ENCODE measurements at regions not wholly inside any gene's neighbourhood (a gene's known extent, or its start where the extent isn't known, plus 50 kb on each side); places are given as distances from the start of the nearest gene placed in this dataset.

- Mint-ChIP-seq H3K36me3 (no peaks in the 10 kb centered on the region), H3K9me3 (no peaks in the 10 kb centered on the region), H3K27ac (no peak overlapping the region), H3K4me3 (no peak overlapping the region), H3K27me3 (ENCODE audit: low read depth in 2 of 2) (peaks cover 0 to 8% of the 10 kb centered on the region in 2 donors), H3K4me1 (no peaks in the 10 kb centered on the region)
- Histone ChIP-seq H3K27ac (ENCODE audit: low read length) (no peak overlapping the region), H3K4me3 (ENCODE audit: low read length) (no peak overlapping the region), H3K27me3 (ENCODE audit: control insufficient read depth, insufficient read depth, low read length) (peaks cover 2% of the 10 kb centered on the region), H3K4me1 (ENCODE audit: control insufficient read depth, insufficient read depth, low read length) (no peaks in the 10 kb centered on the region), H3K36me3 (ENCODE audit: control insufficient read depth, insufficient read depth, low read length) (no peaks in the 10 kb centered on the region), H3K9me3 (ENCODE audit: control insufficient read depth, insufficient read depth, low read length) (no peaks in the 10 kb centered on the region)
- no peak for ATAC-seq
- intact Hi-C loops (cut with micrococcal nuclease), result no loop called here
- WGBS (ENCODE audit: insufficient coverage), result 85% methylated on average over 9 of the region's 9 CpGs
- no peak for DNase-seq
- TF ChIP-seq CTCF (IDR thresholded peaks at IDR 0.05), result no peak
Measured at GRCh38 chr4:183808097-183808456, 97.0 kb upstream of the STOX2 start.

- Mint-ChIP-seq H3K9me3 (no peaks in the 10 kb centered on the region), H3K27ac (no peak overlapping the region), H3K36me3 (no peaks in the 10 kb centered on the region), H3K27me3 (ENCODE audit: low read depth in 2 of 2) (peaks cover 0 to 18% of the 10 kb centered on the region in 2 donors), H3K4me1 (no peaks in the 10 kb centered on the region), H3K4me3 (no peak overlapping the region)
- WGBS (ENCODE audit: insufficient coverage), result 71% methylated on average over 1 of the region's 1 CpG
- DNase-seq (no peak), ATAC-seq (no peak)
- Histone ChIP-seq H3K36me3 (ENCODE audit: control insufficient read depth, insufficient read depth, low read length) (no peaks in the 10 kb centered on the region), H3K27ac (ENCODE audit: low read length) (no peak overlapping the region), H3K4me3 (ENCODE audit: low read length) (no peak overlapping the region), H3K4me1 (ENCODE audit: control insufficient read depth, insufficient read depth, low read length) (no peaks in the 10 kb centered on the region), H3K9me3 (ENCODE audit: control insufficient read depth, insufficient read depth, low read length) (no peaks in the 10 kb centered on the region), H3K27me3 (ENCODE audit: control insufficient read depth, insufficient read depth, low read length) (no peaks in the 10 kb centered on the region)
- intact Hi-C loops (cut with micrococcal nuclease), result no loop called here
- no peak for TF ChIP-seq CTCF (IDR thresholded peaks at IDR 0.05)
Measured at GRCh38 chr4:183812567-183812966, 92.5 kb upstream of the STOX2 start.

GRCh38 chr4:183814461-183814860 is 90.6 kb upstream of the STOX2 start:
- H3K9me3 Mint-ChIP-seq, result no peaks in the 10 kb centered on the region
- H3K27ac ChIP-seq (ENCODE audit: low read length), result no peak overlapping the region
- DNase-seq (no peak), ATAC-seq (no peak)
- H3K27me3 ChIP-seq (ENCODE audit: control insufficient read depth, insufficient read depth, low read length), result no peaks in the 10 kb centered on the region
- H3K27ac Mint-ChIP-seq, result no peak overlapping the region
- H3K36me3 Mint-ChIP-seq, result no peaks in the 10 kb centered on the region
- H3K4me3 Mint-ChIP-seq, result no peak overlapping the region
- intact Hi-C loops (cut with micrococcal nuclease), result no loop called here
- no peaks in the 10 kb centered on the region for H3K4me1 Mint-ChIP-seq
- no peaks in the 10 kb centered on the region for H3K4me1 ChIP-seq (ENCODE audit: control insufficient read depth, insufficient read depth, low read length)
- no peaks in the 10 kb centered on the region for H3K36me3 ChIP-seq (ENCODE audit: control insufficient read depth, insufficient read depth, low read length)
- WGBS (ENCODE audit: insufficient coverage), result 83% methylated on average over 4 of the region's 5 CpGs
- no peak for TF ChIP-seq CTCF (IDR thresholded peaks at IDR 0.05)
- H3K9me3 ChIP-seq (ENCODE audit: control insufficient read depth, insufficient read depth, low read length), result no peaks in the 10 kb centered on the region
- no peak overlapping the region for H3K4me3 ChIP-seq (ENCODE audit: low read length)
- peaks cover 0 to 10% of the 10 kb centered on the region in 2 donors for H3K27me3 Mint-ChIP-seq (ENCODE audit: low read depth in 2 of 2)

GRCh38 chr4:183816077-183816476 is 89.0 kb upstream of the STOX2 start:
- peaks cover 0 to 10% of the 10 kb centered on the region in 2 donors for H3K27me3 Mint-ChIP-seq (ENCODE audit: low read depth in 2 of 2)
- 94% methylated on average over 6 of the region's 6 CpGs for WGBS (ENCODE audit: insufficient coverage)
- no peak overlapping the region for H3K4me3 Mint-ChIP-seq
- H3K27me3 ChIP-seq (ENCODE audit: control insufficient read depth, insufficient read depth, low read length), result no peaks in the 10 kb centered on the region
- no peaks in the 10 kb centered on the region for H3K4me1 ChIP-seq (ENCODE audit: control insufficient read depth, insufficient read depth, low read length)
- H3K27ac Mint-ChIP-seq, result no peak overlapping the region
- ATAC-seq, result no peak
- no peak overlapping the region for H3K4me3 ChIP-seq (ENCODE audit: low read length)
- H3K9me3 ChIP-seq (ENCODE audit: control insufficient read depth, insufficient read depth, low read length), result no peaks in the 10 kb centered on the region
- intact Hi-C loops (cut with micrococcal nuclease), result no loop called here
- H3K9me3 Mint-ChIP-seq, result no peaks in the 10 kb centered on the region
- H3K27ac ChIP-seq (ENCODE audit: low read length), result no peak overlapping the region
- TF ChIP-seq CTCF (IDR thresholded peaks at IDR 0.05), result no peak
- DNase-seq, result no peak
- no peaks in the 10 kb centered on the region for H3K36me3 ChIP-seq (ENCODE audit: control insufficient read depth, insufficient read depth, low read length)
- no peaks in the 10 kb centered on the region for H3K36me3 Mint-ChIP-seq
- H3K4me1 Mint-ChIP-seq, result no peaks in the 10 kb centered on the region

Measured in natural killer cell (primary cell).